ENCODE measurements at regions not wholly inside any gene's neighbourhood (a gene's known extent, or its start where the extent isn't known, plus 50 kb on each side); places are given as distances from the start of the nearest gene placed in this dataset.
"Not testable (repeated sequence)": the region's sequence is repeated elsewhere in the genome, so short reads cannot be mapped to it uniquely, and the experiment has no call there.

GRCh38 chr1:146883190-146883589 lies 54.9 kb upstream of the NBPF12 start:
- not testable (repeated sequence) for H3K4me3 ChIP-seq, H3K27ac ChIP-seq

GRCh38 chr1:146881096-146881495 lies 57.0 kb upstream of the NBPF12 start:
- not testable (repeated sequence) for H3K4me3 ChIP-seq, H3K27ac ChIP-seq

DNA sequence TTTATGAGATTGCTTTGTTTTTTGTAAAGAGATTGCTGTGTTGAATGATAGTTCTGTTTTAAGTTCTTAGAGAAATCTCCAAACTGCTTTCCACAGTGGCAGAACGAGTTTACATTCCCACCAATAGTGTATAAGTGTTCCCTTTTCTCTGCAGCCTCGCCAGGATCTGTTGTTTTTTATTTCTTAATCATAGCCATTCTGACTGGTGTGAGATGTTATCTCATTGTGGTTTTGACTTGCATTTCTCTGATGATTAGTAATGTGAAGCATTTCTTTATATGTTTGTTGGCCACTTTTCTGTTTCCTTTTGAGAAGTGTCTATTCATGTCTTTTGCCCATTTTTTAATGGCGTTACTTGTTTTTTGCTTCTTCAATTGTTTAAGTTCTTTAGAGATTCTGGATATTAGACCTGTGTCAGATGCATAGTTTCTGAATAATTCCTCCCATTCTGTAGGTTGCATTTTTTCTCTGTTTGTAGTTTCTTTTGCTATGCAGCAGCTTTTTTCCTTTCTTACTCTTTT lies 74.3 kb upstream of the NBPF12 start:
- H3K27ac ChIP-seq, H3K4me3 ChIP-seq: not testable (repeated sequence)

DNA sequence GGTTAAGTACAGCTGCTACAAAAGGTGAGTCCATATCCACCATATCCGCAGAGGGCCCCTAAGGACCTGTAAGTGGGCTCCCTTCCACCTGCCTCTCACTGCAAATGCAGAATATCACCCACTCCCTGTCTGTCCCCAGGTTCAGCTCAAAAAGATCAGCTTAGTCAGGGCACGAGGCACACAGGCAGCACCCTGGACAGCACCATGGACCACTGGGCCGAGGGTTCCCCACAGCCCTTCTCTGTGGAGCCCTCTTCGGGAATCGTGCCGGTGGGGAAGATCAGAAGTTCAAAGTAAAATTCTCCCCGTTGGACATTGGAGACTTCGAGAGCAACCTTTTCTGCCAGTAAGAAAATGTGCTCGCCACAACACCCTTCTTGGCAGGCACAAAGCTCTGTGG lies 85.0 kb upstream of the NBPF12 start:
- H3K27ac ChIP-seq, H3K4me3 ChIP-seq: not testable (repeated sequence)

- not testable (repeated sequence) for H3K4me3 ChIP-seq, H3K27ac ChIP-seq
These were observed 87.7 kb upstream of the NBPF12 start for GRCh38 chr1:146850352-146850889.

GRCh38 chr1:146838725-146839124 lies 99.4 kb upstream of the NBPF12 start:
- not testable (repeated sequence) for H3K4me3 ChIP-seq, H3K27ac ChIP-seq

- not testable (repeated sequence) for H3K27ac ChIP-seq, H3K4me3 ChIP-seq
These were observed 111.2 kb upstream of the NBPF12 start for GRCh38 chr1:146826957-146827356.

GRCh38 chr1:146794236-146794635 lies 143.9 kb upstream of the NBPF12 start:
- not testable (repeated sequence) for H3K4me3 ChIP-seq, H3K27ac ChIP-seq

- not testable (repeated sequence) for H3K4me3 ChIP-seq, H3K27ac ChIP-seq
These were observed 145.4 kb upstream of the NBPF12 start for GRCh38 chr1:146792725-146793124.

- H3K4me3 ChIP-seq, H3K27ac ChIP-seq: not testable (repeated sequence)
These were observed 153.7 kb upstream of the NBPF12 start for GRCh38 chr1:146784212-146784940.

DNA sequence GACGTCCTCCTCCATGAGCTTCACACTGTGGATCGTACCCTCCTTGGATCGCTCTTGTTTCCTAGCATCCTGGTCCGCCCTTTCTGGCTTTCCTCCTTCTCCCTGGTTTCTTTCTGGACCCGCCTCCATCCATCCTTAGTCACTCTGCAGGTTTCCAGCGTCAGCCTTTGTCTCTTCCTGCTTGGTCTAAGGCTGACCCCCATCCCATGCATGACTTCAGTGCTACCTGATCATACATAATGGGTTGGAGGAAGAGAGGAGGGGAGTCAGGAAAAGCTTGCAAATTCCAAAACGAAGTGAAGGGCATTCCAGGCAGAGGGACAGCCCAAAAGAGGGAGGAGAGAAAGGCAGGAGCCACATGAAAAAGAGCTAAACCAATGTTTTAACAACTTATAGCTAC lies 156.9 kb upstream of the NBPF12 start:
- H3K27ac ChIP-seq, H3K4me3 ChIP-seq: not testable (repeated sequence)

- not testable (repeated sequence) for H3K27ac ChIP-seq, H3K4me3 ChIP-seq
These were observed 160.1 kb upstream of the NBPF12 start for GRCh38 chr1:146777826-146778602.

- H3K4me3 ChIP-seq, result not testable (repeated sequence)
These were observed 163.1 kb upstream of the NBPF12 start for GRCh38 chr1:146774988-146775387.

GRCh38 chr1:146774271-146774670 lies 163.9 kb upstream of the NBPF12 start:
- H3K4me3 ChIP-seq, H3K27ac ChIP-seq: not testable (repeated sequence)

More at GRCh38 chr1:146774988-146775387, 163.1 kb upstream of the NBPF12 start:
- not testable (repeated sequence) for H3K27ac ChIP-seq

DNA sequence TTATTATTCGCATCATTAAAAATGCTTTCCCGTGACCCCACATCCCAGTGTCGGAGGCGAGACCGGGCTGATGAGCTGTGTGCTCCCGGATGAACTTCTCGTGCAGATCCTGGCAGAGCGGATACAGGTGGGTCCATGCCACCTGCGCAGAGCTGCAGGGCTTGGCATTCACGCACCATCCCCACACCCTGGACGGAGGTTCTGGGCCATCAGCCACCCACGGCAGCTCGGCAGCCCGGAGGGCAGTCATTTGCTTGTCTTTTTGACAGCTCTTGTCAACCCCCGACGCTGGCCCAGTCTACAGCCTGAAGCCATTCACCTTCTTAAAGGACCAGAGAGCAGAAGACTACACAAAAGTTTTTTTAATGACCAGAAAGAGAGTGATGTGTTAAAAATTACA lies 166.7 kb upstream of the NBPF12 start:
- not testable (repeated sequence) for H3K4me3 ChIP-seq

GRCh38 chr1:146770998-146771397 lies 167.1 kb upstream of the NBPF12 start:
- not testable (repeated sequence) for H3K4me3 ChIP-seq, H3K27ac ChIP-seq

More for the DNA sequence above, 166.7 kb upstream of the NBPF12 start:
- not testable (repeated sequence) for H3K27ac ChIP-seq

DNA sequence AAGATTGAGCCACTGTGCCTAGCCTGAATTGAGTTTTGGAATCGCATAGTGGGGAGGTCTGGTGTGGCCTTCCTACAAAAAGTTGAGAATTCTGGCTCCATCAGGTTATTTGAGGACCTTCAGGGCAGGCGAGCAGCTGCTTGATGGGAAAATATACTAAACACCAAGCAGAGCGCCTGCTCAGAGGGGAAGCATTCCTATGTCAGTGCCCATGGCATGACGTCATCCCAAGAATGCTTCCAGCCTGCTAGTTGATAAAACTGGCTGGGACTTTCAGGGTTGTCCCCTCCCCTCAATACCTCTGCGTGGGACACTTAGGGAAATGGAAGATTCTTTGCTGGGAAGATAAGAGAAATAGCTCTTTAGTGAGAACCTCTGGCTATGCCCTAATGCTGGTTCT lies 174.9 kb upstream of the NBPF12 start:
- not testable (repeated sequence) for H3K27ac ChIP-seq, H3K4me3 ChIP-seq

GRCh38 chr1:146756858-146757257 lies 181.3 kb upstream of the NBPF12 start:
- not testable (repeated sequence) for H3K4me3 ChIP-seq

GRCh38 chr1:146748686-146749085 lies 189.4 kb upstream of the NBPF12 start:
- not testable (repeated sequence) for H3K4me3 ChIP-seq, H3K27ac ChIP-seq

More at GRCh38 chr1:146756858-146757257, 181.3 kb upstream of the NBPF12 start:
- H3K27ac ChIP-seq, result not testable (repeated sequence)

DNA sequence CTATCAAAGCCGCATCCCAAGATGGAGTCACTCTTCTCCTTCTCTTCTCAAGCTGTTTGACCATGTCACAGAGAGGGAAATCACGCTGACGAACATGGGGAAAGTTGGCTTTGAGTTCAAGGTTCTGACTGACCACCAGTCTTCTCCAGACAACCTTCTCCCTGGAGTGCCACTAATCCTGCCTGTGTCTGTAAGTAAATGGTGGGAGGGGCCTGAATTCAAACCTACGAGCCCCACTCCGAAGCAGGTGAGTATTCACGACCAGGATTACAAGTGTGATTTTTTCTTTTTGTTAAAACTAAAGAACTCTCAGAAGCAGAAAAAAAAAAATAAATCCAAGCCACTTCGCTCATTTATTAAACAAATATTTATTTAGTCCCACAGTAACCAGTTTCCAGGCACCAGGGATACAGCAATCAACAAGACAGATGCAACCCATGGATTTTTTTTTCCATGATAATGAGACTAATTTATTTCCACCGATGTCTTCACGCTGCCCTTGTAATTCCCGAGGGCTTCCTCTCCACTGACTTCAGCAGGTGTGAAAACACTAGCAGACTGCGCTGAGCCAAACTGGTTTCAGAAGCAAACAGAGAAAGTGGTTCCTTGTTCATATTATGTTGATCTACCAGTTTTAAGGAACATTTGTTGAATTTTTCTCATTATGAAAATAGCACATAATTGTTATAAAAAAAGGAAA lies 206.0 kb upstream of the NBPF12 start:
- not testable (repeated sequence) for H3K4me3 ChIP-seq, H3K27ac ChIP-seq
